SJCRH30 (cell line): ENCODE measurements at regions not wholly inside any gene's neighbourhood (a gene's known extent, or its start where the extent isn't known, plus 50 kb on each side); places are given as distances from the start of the nearest gene placed in this dataset.
A peak's percentile ranks its signal among the peaks of the same experiment; 100 is the strongest.

Experiments
- DNase-seq, 2 experiments: peaks; one replicate each; pipeline ENCODE4 v3.0.0-alpha.2; 2015 to 2020
- H3K27ac ChIP-seq: fragments of 250-450 bp; sonication (Bioruptor Pico); 2 replicates; pipeline ENCODE4 v1.5.1; 2020; ENCODE audit warnings: mild to moderate bottlenecking, moderate library complexity
- H3K27me3 ChIP-seq: fragments of 250-450 bp; sonication (Bioruptor Pico); 2 replicates; pipeline ENCODE4 v1.5.1; 2020; ENCODE audit warnings: mild to moderate bottlenecking, moderate library complexity
- H3K36me3 ChIP-seq: fragments of 250-450 bp; sonication (Bioruptor Pico); 2 replicates; pipeline ENCODE4 v1.5.1; 2020; ENCODE audit warnings: mild to moderate bottlenecking, moderate library complexity
- H3K4me1 ChIP-seq: fragments of 250-450 bp; sonication (Bioruptor Pico); 2 replicates; pipeline ENCODE4 v1.5.1; 2020; ENCODE audit warnings: mild to moderate bottlenecking, moderate library complexity
- H3K4me3 ChIP-seq: fragments of 250-450 bp; sonication (Bioruptor Pico); 2 replicates; pipeline ENCODE4 v1.5.1; 2020; ENCODE audit warnings: mild to moderate bottlenecking, moderate library complexity
- H3K9me3 ChIP-seq: fragments of 250-450 bp; sonication (Bioruptor Pico); replicated peaks from 2 replicates; pipeline ENCODE4 v1.5.1; 2020; ENCODE audit warnings: mild to moderate bottlenecking, moderate library complexity

DNA sequence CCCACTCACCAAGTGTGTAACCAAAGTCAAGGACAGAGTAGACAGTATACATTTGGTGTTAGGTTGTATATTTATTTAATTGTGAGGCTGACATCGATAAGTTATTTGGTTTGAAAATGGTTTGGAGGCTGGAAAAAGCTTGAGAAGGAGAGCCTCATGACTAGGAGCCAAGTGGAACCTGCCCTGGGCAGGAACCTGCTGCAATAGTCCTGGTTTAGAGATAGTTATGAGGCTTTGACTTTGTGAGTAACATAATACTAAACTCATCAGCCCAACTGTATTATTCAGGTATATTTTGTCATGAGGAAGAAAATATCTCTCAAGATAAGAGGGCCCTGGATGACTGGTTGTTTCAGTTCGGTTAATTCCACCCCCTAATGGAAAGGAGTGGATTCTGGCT is 234.3 kb upstream of the CYRIA start:
- Histone ChIP-seq H3K4me3 (no peak overlapping the region), H3K9me3 (no peaks in the 10 kb centered on the region), H3K4me1 (no peaks in the 10 kb centered on the region), H3K36me3 (no peaks in the 10 kb centered on the region), H3K27ac (no peak overlapping the region), H3K27me3 (no peaks in the 10 kb centered on the region)
- no peak for DNase-seq

DNA sequence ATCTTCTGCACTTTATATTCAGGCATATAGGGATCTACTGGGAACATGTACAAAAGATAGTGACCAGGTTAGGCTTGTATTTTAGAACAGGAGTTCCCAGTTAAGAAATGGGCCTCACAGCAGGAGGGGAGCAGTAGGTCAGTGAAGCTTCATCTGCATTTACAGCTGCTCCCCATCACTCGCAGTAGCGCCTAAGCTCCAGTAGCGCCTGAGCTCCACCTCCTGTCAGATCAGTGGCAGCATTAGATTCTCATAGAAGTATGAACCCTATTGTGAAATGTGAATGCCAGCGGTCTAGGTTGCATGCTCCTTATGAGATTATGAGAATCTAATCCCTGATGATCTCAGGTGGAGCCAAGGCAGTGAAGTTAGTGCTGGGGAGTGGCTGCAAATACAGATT is 224.4 kb upstream of the CYRIA start:
- no peaks in the 10 kb centered on the region for H3K27me3 ChIP-seq
- H3K27ac ChIP-seq = no peak overlapping the region
- peak; percentile 42 to 57 for DNase-seq
- H3K36me3 ChIP-seq = no peaks in the 10 kb centered on the region
- no peak overlapping the region for H3K4me3 ChIP-seq
- no peaks in the 10 kb centered on the region for H3K9me3 ChIP-seq
- no peaks in the 10 kb centered on the region for H3K4me1 ChIP-seq

DNA sequence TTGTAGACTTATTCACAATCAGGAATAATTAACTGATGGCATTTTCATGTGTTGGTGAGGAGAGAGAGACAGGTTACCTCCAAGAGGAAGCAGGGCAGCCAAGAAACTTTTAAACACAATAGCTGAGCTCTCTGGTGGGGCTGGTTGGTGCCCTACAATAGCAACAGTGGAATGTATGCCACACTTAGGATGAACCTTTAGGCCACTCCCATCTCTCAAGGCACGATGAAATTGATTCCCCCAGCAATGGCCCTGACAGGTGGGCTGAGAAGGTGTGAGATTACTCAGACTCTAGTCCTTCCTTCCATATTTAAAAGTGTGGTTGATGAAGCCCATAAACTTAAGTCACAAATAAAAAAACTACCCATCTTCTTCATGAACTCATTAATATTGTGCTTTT is 219.4 kb upstream of the CYRIA start:
- Histone ChIP-seq H3K27ac (no peak overlapping the region), H3K27me3 (no peaks in the 10 kb centered on the region), H3K4me1 (no peaks in the 10 kb centered on the region), H3K4me3 (no peak overlapping the region), H3K9me3 (no peaks in the 10 kb centered on the region), H3K36me3 (no peaks in the 10 kb centered on the region)
- DNase-seq = no peak

DNA sequence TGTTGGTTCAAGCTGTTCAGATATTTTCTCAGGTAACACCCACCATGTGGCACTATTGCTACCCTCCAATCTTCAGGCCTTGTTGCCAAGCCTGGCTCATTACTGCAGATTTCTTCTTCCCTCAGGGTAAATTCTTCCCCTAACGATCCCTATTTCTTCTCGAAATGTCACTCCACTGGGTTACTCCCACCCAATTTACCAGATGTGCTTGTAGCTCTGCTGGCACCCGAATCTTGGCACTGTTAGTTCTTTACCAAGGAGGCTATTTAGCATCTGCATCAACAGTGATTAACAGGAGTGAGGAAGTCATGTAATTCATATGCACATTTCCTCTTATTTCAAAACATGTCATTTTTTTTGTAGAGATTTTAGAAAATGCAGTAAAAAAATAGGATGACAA is 217.1 kb upstream of the CYRIA start:
- no peaks in the 10 kb centered on the region for H3K4me1 ChIP-seq
- H3K4me3 ChIP-seq = no peak overlapping the region
- no peaks in the 10 kb centered on the region for H3K36me3 ChIP-seq
- H3K27me3 ChIP-seq = no peaks in the 10 kb centered on the region
- DNase-seq = no peak
- H3K9me3 ChIP-seq = no peaks in the 10 kb centered on the region
- H3K27ac ChIP-seq = no peak overlapping the region

DNA sequence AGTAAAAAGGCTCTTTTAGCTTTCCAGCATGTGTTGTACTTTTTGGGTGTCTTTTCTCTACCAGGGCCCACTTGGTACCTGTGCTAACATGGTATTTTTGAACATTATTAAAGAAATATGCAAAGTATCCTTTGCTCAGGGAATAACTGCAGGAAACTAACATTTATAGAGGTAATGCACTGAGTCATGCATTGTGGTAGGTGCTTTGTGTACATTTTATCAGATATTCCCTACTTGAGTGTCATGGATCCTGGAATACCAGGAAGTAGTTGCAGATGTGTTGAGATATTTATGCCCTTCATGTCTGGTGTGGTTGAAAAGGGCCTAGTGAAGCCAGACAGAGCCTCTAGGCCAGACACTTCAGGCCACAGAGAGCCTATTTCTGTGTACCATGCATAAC is 215.5 kb upstream of the CYRIA start:
- H3K4me3 ChIP-seq = no peak overlapping the region
- H3K4me1 ChIP-seq = no peaks in the 10 kb centered on the region
- no peak overlapping the region for H3K27ac ChIP-seq
- DNase-seq = no peak
- no peaks in the 10 kb centered on the region for H3K36me3 ChIP-seq
- H3K9me3 ChIP-seq = no peaks in the 10 kb centered on the region; the same call in 1 of the 2 replicates
- no peaks in the 10 kb centered on the region for H3K27me3 ChIP-seq

DNA sequence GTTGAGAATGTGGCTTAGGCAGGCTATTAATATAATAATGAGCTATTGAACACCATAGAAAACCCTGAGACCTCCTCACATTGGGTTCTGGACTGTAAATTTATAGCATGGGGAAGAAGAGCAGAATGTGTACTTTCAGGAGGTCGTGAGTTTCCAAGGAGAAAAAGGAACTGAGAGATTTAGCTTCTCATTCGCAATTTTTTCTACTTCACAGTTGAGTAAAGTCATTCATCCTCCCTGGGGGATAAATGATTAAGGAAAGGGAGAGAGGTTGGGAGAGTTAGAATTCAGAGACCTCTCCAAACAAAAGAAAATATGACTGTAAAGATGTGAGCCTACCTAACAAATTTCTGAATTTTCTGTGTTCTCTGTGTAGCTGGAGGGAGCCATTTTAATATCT is 205.8 kb upstream of the CYRIA start:
- Histone ChIP-seq H3K4me1 (peaks cover 2% of the 10 kb centered on the region; the same call in 1 of the 2 replicates), H3K27me3 (no peaks in the 10 kb centered on the region), H3K36me3 (no peaks in the 10 kb centered on the region), H3K27ac (no peak overlapping the region), H3K9me3 (no peaks in the 10 kb centered on the region), H3K4me3 (no peak overlapping the region)
- DNase-seq = no peak

DNA sequence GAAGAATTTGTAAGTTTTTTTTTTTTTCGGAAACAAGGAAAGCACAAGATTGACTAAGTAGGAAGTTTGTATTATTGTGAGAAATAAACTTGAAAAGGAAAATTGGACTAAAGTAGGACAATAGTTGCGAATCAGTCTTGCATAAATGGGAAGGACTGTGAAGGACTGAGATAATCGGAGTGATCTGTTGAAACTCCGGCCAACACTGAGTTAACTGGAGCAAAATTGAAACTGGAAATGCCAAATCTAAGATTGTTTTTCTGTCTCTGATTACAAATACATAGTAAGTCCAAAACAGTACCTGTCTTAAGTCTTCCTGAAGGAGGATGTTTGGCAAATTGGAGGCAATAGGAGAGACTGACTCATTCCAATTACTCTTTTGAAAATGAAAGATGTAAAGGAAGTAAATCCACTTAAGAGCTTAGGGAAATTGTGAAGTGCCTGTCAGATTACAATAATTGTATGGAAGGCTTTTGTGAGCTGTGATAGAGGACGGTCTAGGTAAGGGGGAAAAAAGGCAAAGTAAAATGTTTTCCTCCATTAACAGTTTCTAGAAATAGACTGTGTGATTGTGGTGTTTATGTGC is 204.9 kb upstream of the CYRIA start:
- Histone ChIP-seq H3K9me3 (no peaks in the 10 kb centered on the region), H3K27me3 (no peaks in the 10 kb centered on the region), H3K4me1 (peaks cover 2% of the 10 kb centered on the region; the same call in 1 of the 2 replicates), H3K4me3 (no peak overlapping the region), H3K36me3 (no peaks in the 10 kb centered on the region), H3K27ac (no peak overlapping the region)
- DNase-seq = no peak

DNA sequence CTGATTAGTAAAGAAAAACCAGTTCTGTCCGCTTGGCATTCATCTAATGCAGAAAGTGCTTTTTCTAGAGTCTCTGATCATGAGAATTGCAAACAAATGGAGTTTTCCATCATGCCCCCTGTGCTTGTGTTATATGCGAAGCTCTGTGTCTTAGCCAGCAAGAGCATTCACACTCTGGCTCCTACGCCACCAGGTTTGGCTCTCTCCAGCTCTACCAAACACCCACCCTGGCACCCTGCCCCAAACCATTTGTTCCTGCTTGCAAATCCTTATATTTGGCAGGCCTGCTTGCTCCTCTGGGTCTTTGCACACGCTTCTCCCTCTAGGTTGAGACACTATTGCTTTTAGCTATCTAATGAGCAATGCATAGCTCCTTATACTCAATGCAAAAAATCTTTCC is 204.1 kb upstream of the CYRIA start:
- H3K9me3 ChIP-seq = no peaks in the 10 kb centered on the region
- no peak overlapping the region for H3K27ac ChIP-seq
- no peaks in the 10 kb centered on the region for H3K27me3 ChIP-seq
- H3K4me3 ChIP-seq = no peak overlapping the region
- H3K4me1 ChIP-seq = peaks cover 2% of the 10 kb centered on the region; the same call in 1 of the 2 replicates
- DNase-seq = no peak
- H3K36me3 ChIP-seq = no peaks in the 10 kb centered on the region

DNA sequence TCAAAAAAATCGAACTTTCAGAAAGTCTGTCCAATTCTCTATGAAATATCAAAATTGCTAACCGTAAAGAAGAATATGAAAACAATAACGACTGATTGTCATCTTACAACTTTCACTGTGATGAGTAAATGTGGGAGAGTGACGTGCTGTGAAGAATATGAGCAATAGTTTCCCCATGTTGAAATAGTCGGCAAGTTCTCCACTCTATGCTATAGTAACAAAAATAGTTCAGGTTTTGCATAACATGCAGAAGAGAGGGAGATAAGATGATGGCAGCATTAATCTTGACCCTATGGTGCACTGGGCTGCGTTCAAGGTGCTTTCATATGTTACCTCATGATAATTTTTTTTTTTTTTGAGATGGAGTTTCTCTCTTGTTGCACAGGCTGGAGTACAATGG is 196.8 kb upstream of the CYRIA start:
- Histone ChIP-seq H3K27me3 (no peaks in the 10 kb centered on the region), H3K36me3 (no peaks in the 10 kb centered on the region), H3K4me1 (0 out of 2 replicates have a peak, but pooled peaks cover 6% of the 10 kb centered on the region), H3K27ac (no peak overlapping the region), H3K4me3 (no peak overlapping the region), H3K9me3 (no peaks in the 10 kb centered on the region)
- no peak for DNase-seq

DNA sequence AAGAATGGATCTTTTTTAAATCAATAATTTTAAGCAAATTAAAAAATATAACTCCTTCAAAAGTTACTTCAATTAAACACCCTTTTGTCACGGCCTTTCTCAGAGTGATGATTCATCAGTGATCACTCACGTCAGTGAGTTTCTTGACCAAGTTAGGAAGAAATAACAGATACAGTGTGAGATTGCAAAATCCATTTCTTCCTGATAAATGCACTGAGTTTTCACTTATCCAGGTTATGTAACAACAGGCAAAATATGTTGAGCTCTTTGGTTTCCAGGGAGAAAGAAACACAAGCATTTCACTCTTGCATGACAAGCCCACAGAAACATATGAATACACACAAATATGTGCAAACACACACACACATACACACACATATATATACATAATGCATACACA is 195.9 kb upstream of the CYRIA start:
- Histone ChIP-seq H3K27me3 (no peaks in the 10 kb centered on the region), H3K4me1 (0 out of 2 replicates have a peak, but pooled peaks cover 6% of the 10 kb centered on the region), H3K36me3 (no peaks in the 10 kb centered on the region), H3K4me3 (no peak overlapping the region), H3K9me3 (no peaks in the 10 kb centered on the region), H3K27ac (peak overlapping the region; percentile 22)
- DNase-seq = peak in 1 of 2 experiments; percentile 31

DNA sequence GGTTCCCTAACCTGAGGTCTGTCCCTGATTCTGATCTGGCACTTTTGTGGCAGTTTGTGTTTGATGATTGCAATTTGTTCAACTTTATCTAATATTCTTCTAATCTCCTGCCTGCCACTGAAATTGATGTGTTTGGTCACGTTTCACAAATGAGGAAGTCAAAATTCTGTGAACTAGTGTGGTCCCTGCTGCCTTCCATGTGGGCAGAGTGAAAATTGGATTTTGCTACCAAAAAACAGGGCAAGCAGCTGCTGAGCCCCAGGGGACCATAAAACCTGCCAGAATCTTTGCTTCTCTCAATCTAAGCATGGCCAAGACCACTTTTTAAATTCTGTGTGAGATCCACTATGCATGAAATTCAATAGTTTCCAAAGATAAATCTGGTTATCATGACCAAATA is 195.5 kb upstream of the CYRIA start:
- H3K4me1 ChIP-seq = 0 out of 2 replicates have a peak, but pooled peaks cover 6% of the 10 kb centered on the region

DNA sequence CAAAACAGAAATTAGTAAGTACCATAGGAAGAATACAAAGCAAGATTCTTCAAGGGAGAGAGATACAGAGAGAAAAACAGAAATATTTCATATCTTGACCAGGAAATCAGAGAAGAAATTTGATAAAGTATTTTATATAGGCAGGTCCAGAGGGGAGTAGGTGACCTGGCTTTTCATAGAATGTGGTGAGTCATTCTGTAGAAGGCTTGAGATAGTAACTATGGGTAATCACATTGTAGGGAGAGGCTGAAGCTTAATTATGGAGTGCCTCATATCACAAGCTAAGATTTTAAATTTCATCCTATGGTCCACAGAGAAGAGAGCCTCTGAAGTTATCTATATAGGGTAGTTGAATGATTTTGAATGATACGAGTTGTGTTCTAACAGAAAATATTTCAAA is 195.0 kb upstream of the CYRIA start:
- Histone ChIP-seq H3K36me3 (no peaks in the 10 kb centered on the region), H3K27ac (no peak overlapping the region), H3K9me3 (no peaks in the 10 kb centered on the region), H3K27me3 (no peaks in the 10 kb centered on the region), H3K4me1 (0 out of 2 replicates have a peak, but pooled peaks cover 6% of the 10 kb centered on the region), H3K4me3 (no peak overlapping the region)
- no peak for DNase-seq

More for the DNA sequence above, 195.5 kb upstream of the CYRIA start:
- DNase-seq = peak; percentile 34 to 60
- H3K27ac ChIP-seq = peak overlapping the region; percentile 22
- H3K4me3 ChIP-seq = no peak overlapping the region
- no peaks in the 10 kb centered on the region for H3K9me3 ChIP-seq
- no peaks in the 10 kb centered on the region for H3K36me3 ChIP-seq
- H3K27me3 ChIP-seq = no peaks in the 10 kb centered on the region

DNA sequence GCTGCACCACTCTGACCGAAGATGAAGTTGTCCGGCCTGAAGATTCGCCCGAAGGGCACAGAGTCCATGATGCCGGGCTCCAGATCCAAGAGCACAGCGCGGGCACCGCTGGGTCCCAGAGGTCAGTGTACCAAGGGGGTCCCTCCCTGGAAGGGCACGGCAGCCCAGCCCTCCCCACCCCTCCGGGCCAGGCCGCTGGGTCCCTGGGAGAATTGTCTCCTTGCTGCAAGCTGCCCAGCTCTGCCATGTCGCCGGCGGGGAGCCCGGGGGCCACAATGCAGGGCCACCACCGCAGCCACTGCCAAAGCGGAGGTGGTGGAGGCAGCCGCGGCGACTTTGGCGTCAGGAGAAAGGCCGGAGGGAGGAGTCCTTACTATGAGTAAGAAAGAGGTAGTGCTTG is 189.5 kb upstream of the CYRIA start:
- Histone ChIP-seq H3K27ac (no peak overlapping the region), H3K36me3 (no peaks in the 10 kb centered on the region), H3K9me3 (no peaks in the 10 kb centered on the region), H3K4me3 (no peak overlapping the region), H3K4me1 (no peaks in the 10 kb centered on the region), H3K27me3 (no peaks in the 10 kb centered on the region)
- no peak for DNase-seq

DNA sequence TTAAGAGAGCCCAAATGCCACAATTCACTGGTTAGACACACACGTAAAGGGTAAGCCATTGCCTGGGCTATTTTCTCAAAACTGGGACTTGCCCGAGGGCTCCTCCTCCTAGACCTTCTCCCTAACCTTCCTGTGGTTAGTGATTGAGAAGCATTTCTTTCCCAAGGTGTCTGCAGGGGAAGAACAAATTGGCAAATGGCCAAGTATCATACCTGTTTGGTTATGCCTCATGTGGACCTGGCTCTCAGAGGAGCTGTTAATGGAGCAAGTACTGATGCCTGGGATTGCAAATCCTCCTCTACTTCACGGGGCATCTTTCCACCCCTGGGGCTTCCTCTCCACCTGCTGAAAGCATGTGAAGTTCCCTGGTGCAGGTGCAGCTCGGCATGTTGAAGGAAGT is 187.5 kb upstream of the CYRIA start:
- no peak for DNase-seq
- Histone ChIP-seq H3K27ac (no peak overlapping the region), H3K27me3 (no peaks in the 10 kb centered on the region)

DNA sequence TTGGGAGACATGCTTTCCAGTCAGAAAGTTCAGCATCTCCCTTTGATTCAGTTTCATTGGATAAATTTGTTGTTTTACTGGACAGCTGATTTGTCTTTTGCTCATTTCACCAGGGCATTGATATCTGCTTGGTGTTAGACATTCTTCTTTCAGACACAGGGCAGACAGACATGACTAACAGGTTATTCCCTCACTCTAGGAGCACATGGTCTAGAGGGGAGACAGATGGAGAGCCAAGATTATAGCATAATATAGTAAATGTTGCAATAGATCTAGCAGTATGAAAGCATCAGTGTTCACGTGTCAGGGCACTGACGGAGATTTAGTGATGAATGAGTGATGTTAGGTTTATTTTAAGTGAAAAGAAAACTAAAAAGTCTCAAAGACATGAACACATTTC is 187.0 kb upstream of the CYRIA start:
- no peak for DNase-seq

More for the DNA sequence above, 187.5 kb upstream of the CYRIA start:
- H3K4me1 ChIP-seq = no peaks in the 10 kb centered on the region
- no peak overlapping the region for H3K4me3 ChIP-seq
- no peaks in the 10 kb centered on the region for H3K36me3 ChIP-seq
- no peaks in the 10 kb centered on the region for H3K9me3 ChIP-seq

DNA sequence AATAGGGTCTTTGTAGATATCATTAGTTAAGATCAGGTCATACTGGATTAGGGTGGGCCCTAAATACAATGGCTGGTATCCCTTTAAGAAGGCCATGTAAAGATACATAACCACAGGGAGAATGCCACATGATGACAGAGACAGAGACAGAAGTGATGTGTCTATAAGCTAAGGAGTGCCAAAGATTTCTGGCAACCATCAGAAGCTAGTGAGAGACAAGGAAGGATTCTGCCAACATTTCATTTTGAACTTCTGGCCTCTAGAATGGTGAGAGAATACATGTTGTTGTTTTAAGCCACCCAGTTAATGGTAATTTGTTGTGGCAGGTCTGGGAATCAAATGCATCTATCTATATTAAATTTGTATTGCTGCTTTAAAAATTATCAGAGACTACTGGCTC is 185.5 kb upstream of the CYRIA start:
- Histone ChIP-seq H3K4me3 (no peak overlapping the region), H3K4me1 (no peaks in the 10 kb centered on the region), H3K27me3 (no peaks in the 10 kb centered on the region), H3K9me3 (no peaks in the 10 kb centered on the region), H3K27ac (no peak overlapping the region), H3K36me3 (no peaks in the 10 kb centered on the region)
- no peak for DNase-seq

More for the DNA sequence above, 187.0 kb upstream of the CYRIA start:
- Histone ChIP-seq H3K4me3 (no peak overlapping the region), H3K27ac (no peak overlapping the region), H3K4me1 (no peaks in the 10 kb centered on the region), H3K36me3 (no peaks in the 10 kb centered on the region), H3K9me3 (no peaks in the 10 kb centered on the region), H3K27me3 (no peaks in the 10 kb centered on the region)
